ENCODE measurements at regions not wholly inside any gene's neighbourhood (a gene's known extent, or its start where the extent isn't known, plus 50 kb on each side); places are given as distances from the start of the nearest gene placed in this dataset.
A peak's percentile ranks its signal among the peaks of the same experiment; 100 is the strongest.

- DNase-seq (ENCODE audit: low read depth) (no peak), FAIRE-seq (no peak)
- Histone ChIP-seq H4K20me1 (ENCODE audit: insufficient read depth, low read length) (no peaks in the 10 kb centered on the region), H3K4me3 (ENCODE audit: insufficient read depth, low read depth, low read length) (no peak overlapping the region), H3K9ac (ENCODE audit: low read length) (no peak overlapping the region), H3K9me3 (ENCODE audit: insufficient read depth, low read depth, low read length) (no peaks in the 10 kb centered on the region), H3K4me2 (ENCODE audit: low read length) (no peak overlapping the region), H3K4me1 (ENCODE audit: insufficient read depth, low read length) (peaks cover 7% of the 10 kb centered on the region), H2AFZ (ENCODE audit: low read depth, low read length) (no peak overlapping the region), H3K36me3 (ENCODE audit: insufficient read depth, low read length) (no peaks in the 10 kb centered on the region), H3K79me2 (ENCODE audit: insufficient read depth, low read length) (no peaks in the 10 kb centered on the region), H3K27ac (ENCODE audit: low read depth, low read length) (no peak overlapping the region), H3K27me3 (ENCODE audit: insufficient read depth, low read length) (no peaks in the 10 kb centered on the region)
- Mint-ChIP-seq H3K9me3 (ENCODE audit: unreplicated experiment) (no peaks in the 10 kb centered on the region), H3K27ac (ENCODE audit: unreplicated experiment) (no peak overlapping the region), H3K4me3 (ENCODE audit: unreplicated experiment) (no peak overlapping the region), H3K27me3 (ENCODE audit: low read depth, unreplicated experiment) (no peaks in the 10 kb centered on the region), H3K4me1 (ENCODE audit: low read depth, unreplicated experiment) (peaks cover 10% of the 10 kb centered on the region), H3K36me3 (ENCODE audit: low read depth, unreplicated experiment) (no peaks in the 10 kb centered on the region)
- TF ChIP-seq EZH2 (IDR thresholded peaks at IDR 0.05; ENCODE audit: insufficient read depth, low read length), result no peak
- no peak for TF ChIP-seq CTCF (IDR thresholded peaks at IDR 0.05; ENCODE audit: insufficient read depth, low read depth, low read length)
Observed at GRCh38 chr3:146974001-146974400, 368.9 kb upstream of the PLSCR5 start.

DNA sequence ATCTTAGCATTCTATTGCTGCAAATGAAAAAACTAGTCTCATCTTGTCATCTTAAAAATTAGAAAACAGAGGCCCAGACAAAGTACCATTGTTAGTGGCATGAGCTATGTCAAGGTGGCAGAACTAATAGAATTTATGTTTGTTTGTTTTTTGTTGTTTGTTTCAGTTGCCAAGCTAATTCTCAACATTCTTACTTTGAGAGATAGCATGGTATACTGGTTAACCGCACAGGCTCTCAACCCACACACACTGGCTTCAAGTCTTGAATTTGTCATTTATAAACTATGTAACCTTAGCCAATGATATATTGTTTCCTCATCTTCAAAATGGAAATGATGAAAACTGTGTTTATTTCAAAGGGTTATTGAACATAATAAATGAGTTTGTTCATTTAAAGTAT is 367.6 kb upstream of the PLSCR5 start:
- Histone ChIP-seq H3K4me3 (ENCODE audit: insufficient read depth, low read depth, low read length) (no peak overlapping the region), H3K36me3 (ENCODE audit: insufficient read depth, low read length) (no peaks in the 10 kb centered on the region), H3K4me1 (ENCODE audit: insufficient read depth, low read length) (peaks cover 16% of the 10 kb centered on the region), H3K9ac (ENCODE audit: low read length) (no peak overlapping the region), H3K4me2 (ENCODE audit: low read length) (no peak overlapping the region), H2AFZ (ENCODE audit: low read depth, low read length) (no peak overlapping the region), H3K79me2 (ENCODE audit: insufficient read depth, low read length) (no peaks in the 10 kb centered on the region), H3K27me3 (ENCODE audit: insufficient read depth, low read length) (no peaks in the 10 kb centered on the region), H3K9me3 (ENCODE audit: insufficient read depth, low read depth, low read length) (no peaks in the 10 kb centered on the region), H3K27ac (ENCODE audit: low read depth, low read length) (peak overlapping the region; percentile 13), H4K20me1 (ENCODE audit: insufficient read depth, low read length) (no peaks in the 10 kb centered on the region)
- FAIRE-seq (no peak), DNase-seq (ENCODE audit: low read depth) (peak; percentile 95)
- no peaks in the 10 kb centered on the region for H3K27me3 Mint-ChIP-seq (ENCODE audit: low read depth, unreplicated experiment)
- no peak overlapping the region for H3K4me3 Mint-ChIP-seq (ENCODE audit: unreplicated experiment)
- H3K27ac Mint-ChIP-seq (ENCODE audit: unreplicated experiment), result peak overlapping the region; percentile 28
- peaks cover 20% of the 10 kb centered on the region for H3K4me1 Mint-ChIP-seq (ENCODE audit: low read depth, unreplicated experiment)
- H3K36me3 Mint-ChIP-seq (ENCODE audit: low read depth, unreplicated experiment), result no peaks in the 10 kb centered on the region
- no peaks in the 10 kb centered on the region for H3K9me3 Mint-ChIP-seq (ENCODE audit: unreplicated experiment)
- TF ChIP-seq CTCF (IDR thresholded peaks at IDR 0.05; ENCODE audit: insufficient read depth, low read depth, low read length) (no peak), EZH2 (IDR thresholded peaks at IDR 0.05; ENCODE audit: insufficient read depth, low read length) (no peak)

DNA sequence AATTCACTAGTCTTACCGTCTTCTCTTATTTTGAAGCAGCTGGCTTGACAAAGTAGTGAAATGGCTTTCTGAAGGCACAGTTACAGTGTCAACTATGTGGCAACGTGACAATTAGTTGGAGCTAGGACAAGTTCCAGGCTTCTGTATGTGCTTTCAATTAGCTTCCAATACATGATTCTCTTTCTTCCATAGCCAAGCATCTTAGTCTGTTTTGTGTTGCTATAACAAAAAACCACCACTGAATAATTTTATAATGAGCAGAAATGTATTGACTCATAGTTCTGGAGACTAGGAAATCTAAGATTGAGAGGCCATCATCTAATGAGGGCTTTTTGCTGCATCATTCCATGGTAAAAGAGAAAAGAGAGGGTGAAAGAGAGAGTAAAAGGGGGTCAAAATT is 365.1 kb upstream of the PLSCR5 start:
- Mint-ChIP-seq H3K27ac (ENCODE audit: unreplicated experiment) (peak overlapping the region; percentile 34), H3K27me3 (ENCODE audit: low read depth, unreplicated experiment) (no peaks in the 10 kb centered on the region), H3K4me3 (ENCODE audit: unreplicated experiment) (no peak overlapping the region), H3K36me3 (ENCODE audit: low read depth, unreplicated experiment) (no peaks in the 10 kb centered on the region), H3K4me1 (ENCODE audit: low read depth, unreplicated experiment) (peaks cover 27% of the 10 kb centered on the region), H3K9me3 (ENCODE audit: unreplicated experiment) (no peaks in the 10 kb centered on the region)
- no peak overlapping the region for H3K9ac ChIP-seq (ENCODE audit: low read length)
- no peaks in the 10 kb centered on the region for H4K20me1 ChIP-seq (ENCODE audit: insufficient read depth, low read length)
- peaks cover 18% of the 10 kb centered on the region for H3K4me1 ChIP-seq (ENCODE audit: insufficient read depth, low read length)
- no peak overlapping the region for H3K4me3 ChIP-seq (ENCODE audit: insufficient read depth, low read depth, low read length)
- H3K27ac ChIP-seq (ENCODE audit: low read depth, low read length), result peak overlapping the region; percentile 90
- H3K9me3 ChIP-seq (ENCODE audit: insufficient read depth, low read depth, low read length), result no peaks in the 10 kb centered on the region
- no peak for TF ChIP-seq EZH2 (IDR thresholded peaks at IDR 0.05; ENCODE audit: insufficient read depth, low read length)
- no peak for TF ChIP-seq CTCF (IDR thresholded peaks at IDR 0.05; ENCODE audit: insufficient read depth, low read depth, low read length)
- no peaks in the 10 kb centered on the region for H3K36me3 ChIP-seq (ENCODE audit: insufficient read depth, low read length)
- H3K27me3 ChIP-seq (ENCODE audit: insufficient read depth, low read length), result no peaks in the 10 kb centered on the region
- FAIRE-seq, result peak; percentile 34
- peak; percentile 52 for DNase-seq (ENCODE audit: low read depth)
- no peak overlapping the region for H3K4me2 ChIP-seq (ENCODE audit: low read length)
- H3K79me2 ChIP-seq (ENCODE audit: insufficient read depth, low read length), result no peaks in the 10 kb centered on the region
- no peak overlapping the region for H2AFZ ChIP-seq (ENCODE audit: low read depth, low read length)
